WERI-Rb-1 (cell line): ENCODE measurements at regions not wholly inside any gene's neighbourhood (a gene's known extent, or its start where the extent isn't known, plus 50 kb on each side); places are given as distances from the start of the nearest gene placed in this dataset.
"Not testable (repeated sequence)": the region's sequence is repeated elsewhere in the genome, so short reads cannot be mapped to it uniquely, and the experiment has no call there.

Experiments used
- DNase-seq: peaks from one replicate; pipeline ENCODE4 v3.0.0-alpha.2; 2020
- H3K27ac ChIP-seq: fragments of 250-450 bp; sonication (Bioruptor Pico); 2 replicates; pipeline ENCODE4 v1.5.1; 2020; ENCODE audit warnings: mild to moderate bottlenecking, moderate library complexity
- H3K27me3 ChIP-seq: fragments of 250-450 bp; sonication (Bioruptor Pico); 2 replicates; pipeline ENCODE4 v1.5.1; 2021; ENCODE audit warnings: mild to moderate bottlenecking, low read depth, moderate library complexity; ENCODE audit not compliant: insufficient read depth, severe bottlenecking
- H3K36me3 ChIP-seq: fragments of 250-450 bp; sonication (Bioruptor Pico); 2 replicates; pipeline ENCODE4 v1.5.1; 2020; ENCODE audit warnings: mild to moderate bottlenecking, moderate library complexity
- H3K4me3 ChIP-seq: 2 replicates; pipeline ENCODE4 v1.5.1; 2011; ENCODE audit warnings: low read depth, mild to moderate bottlenecking, control low read depth, low read length
- H3K9me3 ChIP-seq: fragments of 250-450 bp; sonication (Bioruptor Pico); 2 replicates; pipeline ENCODE4 v1.5.1; 2021; ENCODE audit warnings: mild to moderate bottlenecking, moderate library complexity; ENCODE audit not compliant: severe bottlenecking
- CTCF ChIP-seq: IDR thresholded peaks from 2 replicates; pipeline ENCODE4 v1.5.1; 2011; ENCODE audit warnings: low read depth, mild to moderate bottlenecking, control low read depth, inconsistent platforms, low read length

GRCh38 chr12:20063116-20063515 lies 305.2 kb upstream of the PDE3A start:
- Histone ChIP-seq H3K36me3 (no peaks in the 10 kb centered on the region), H3K27ac (no peak overlapping the region), H3K9me3 (no peaks in the 10 kb centered on the region), H3K4me3 (no peak overlapping the region), H3K27me3 (no peaks in the 10 kb centered on the region)
- no peak for DNase-seq
- no peak for TF ChIP-seq CTCF

DNA sequence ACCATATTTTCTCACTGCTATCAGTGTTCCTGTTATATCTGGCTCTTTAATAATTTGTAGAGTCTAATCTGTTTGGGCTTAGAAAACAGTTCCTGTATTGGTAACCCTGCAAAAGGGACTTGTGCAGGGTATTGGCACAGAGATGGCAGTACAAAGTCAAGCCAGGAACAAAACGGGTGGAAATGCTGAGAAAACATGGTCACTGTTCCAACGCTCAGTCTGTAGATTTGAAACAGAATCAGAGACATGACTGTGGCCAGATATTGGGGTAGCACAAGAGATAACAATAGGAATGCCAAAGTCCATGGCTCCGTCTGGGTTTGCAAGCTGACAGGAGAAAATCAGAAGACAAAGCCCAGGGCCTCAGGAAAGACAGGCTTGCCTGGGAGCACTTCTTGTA lies 290.7 kb upstream of the PDE3A start:
- Histone ChIP-seq H3K36me3 (no peaks in the 10 kb centered on the region), H3K27me3 (no peaks in the 10 kb centered on the region), H3K4me3 (no peak overlapping the region), H3K9me3 (no peaks in the 10 kb centered on the region), H3K27ac (no peak overlapping the region)
- TF ChIP-seq CTCF: no peak
- DNase-seq: no peak

DNA sequence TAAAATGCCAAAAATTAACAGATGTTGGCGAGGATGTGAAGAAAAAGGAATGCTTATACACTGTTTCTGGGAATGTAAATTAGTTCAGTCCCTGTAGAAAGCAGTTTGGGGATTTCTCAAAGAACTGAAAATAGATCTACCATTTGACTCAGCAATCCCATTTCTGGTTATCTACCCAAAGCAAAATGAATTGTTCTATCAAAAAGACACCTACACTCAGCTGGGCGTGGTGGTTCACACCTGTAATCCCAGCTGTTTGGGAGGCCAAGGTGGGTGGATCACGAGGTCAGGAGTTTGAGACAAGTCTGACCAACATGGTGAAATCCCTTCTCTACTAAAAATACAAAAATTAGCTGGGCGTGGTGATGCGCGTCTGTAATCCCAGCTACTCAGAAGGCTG lies 279.3 kb upstream of the PDE3A start:
- no peak for TF ChIP-seq CTCF
- Histone ChIP-seq H3K4me3 (no peak overlapping the region), H3K36me3 (no peaks in the 10 kb centered on the region), H3K27me3 (no peaks in the 10 kb centered on the region), H3K27ac (no peak overlapping the region), H3K9me3 (no peaks in the 10 kb centered on the region)
- no peak for DNase-seq

DNA sequence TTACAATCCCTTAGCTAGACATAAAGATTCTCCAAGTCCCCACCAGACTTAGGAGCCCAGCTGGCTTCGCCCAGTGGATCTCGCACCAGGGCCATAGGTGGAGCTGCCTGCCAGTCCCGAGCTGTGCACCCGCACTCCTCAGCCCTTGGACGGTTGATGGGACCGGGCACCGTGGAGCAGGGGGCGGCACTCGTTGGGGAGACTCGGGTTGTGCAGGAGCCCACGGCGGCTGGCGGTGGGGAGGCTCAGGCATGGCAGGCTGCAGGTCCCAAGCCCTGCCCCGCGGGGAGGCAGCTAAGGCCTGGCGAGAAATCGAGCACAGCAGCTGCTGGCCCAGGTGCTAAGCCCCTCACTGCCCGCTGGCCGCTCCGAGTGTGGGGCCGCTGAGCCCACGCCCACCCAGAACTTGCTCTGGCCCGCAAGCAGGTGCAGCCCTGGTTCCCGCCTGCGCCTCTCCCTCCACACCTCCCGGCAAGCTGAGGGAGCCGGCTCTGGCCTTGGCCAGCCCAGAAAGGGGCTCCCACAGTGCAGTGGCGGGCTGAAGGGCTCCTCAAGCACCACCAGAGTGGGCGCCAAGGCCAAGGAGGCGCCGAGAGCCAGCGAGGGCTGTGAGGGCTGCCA lies 275.0 kb upstream of the PDE3A start:
- H3K36me3 ChIP-seq, H3K4me3 ChIP-seq, H3K9me3 ChIP-seq, DNase-seq, H3K27me3 ChIP-seq, H3K27ac ChIP-seq: not testable (repeated sequence)

DNA sequence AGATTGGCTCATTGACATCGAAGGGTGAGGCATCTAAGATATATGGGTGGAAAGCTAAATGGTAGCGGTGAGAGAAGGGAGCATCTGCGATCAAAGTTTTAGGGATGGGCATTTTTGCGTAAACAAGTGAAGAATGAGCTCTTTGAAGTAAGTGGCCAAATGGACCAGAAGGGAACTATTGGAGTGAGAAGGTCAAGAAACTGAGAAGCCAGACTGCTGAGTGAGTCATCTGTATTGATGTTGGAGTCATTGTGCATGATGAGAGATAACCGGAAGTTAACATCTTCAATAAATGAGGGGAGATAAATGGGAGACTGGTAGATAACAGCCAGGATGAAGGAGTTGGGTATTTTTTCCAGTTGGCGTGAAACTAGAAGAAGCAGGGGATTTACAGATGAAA lies 271.9 kb upstream of the PDE3A start:
- H3K4me3 ChIP-seq: no peak overlapping the region
- no peak overlapping the region for H3K27ac ChIP-seq
- no peak for TF ChIP-seq CTCF
- H3K27me3 ChIP-seq: no peaks in the 10 kb centered on the region
- no peak for DNase-seq
- H3K9me3 ChIP-seq: no peaks in the 10 kb centered on the region
- H3K36me3 ChIP-seq: no peaks in the 10 kb centered on the region

DNA sequence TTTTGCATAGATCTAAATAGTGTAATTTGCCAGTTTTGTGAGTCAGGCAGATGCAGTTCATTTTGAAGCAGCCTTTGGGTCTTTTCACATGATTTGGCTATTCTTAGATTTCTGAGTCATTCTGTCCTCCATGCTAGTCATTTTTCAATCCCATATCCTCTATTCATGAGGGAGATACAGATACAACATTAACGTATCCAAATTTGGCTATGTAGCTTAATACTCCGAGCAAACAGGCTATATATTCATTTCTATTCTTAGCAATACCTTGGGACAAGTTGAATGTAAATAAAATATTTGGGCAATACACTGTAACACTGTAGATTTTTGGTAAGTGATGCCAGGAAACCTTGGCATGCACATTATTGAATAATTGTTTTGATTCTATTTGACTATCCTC lies 270.7 kb upstream of the PDE3A start:
- no peaks in the 10 kb centered on the region for H3K9me3 ChIP-seq
- no peak overlapping the region for H3K27ac ChIP-seq
- H3K4me3 ChIP-seq: no peak overlapping the region
- DNase-seq: no peak
- no peaks in the 10 kb centered on the region for H3K27me3 ChIP-seq
- no peak for TF ChIP-seq CTCF
- no peaks in the 10 kb centered on the region for H3K36me3 ChIP-seq
